Activated CD8-positive, alpha-beta memory T cell treated with anti-CD3 and anti-CD28 coated beads for 48 hours (primary cell): ENCODE measurements at regions not wholly inside any gene's neighbourhood (a gene's known extent, or its start where the extent isn't known, plus 50 kb on each side); places are given as distances from the start of the nearest gene placed in this dataset.

Experiments used
- DNase-seq, 3 experiments: peaks; one replicate each; pipeline ENCODE4 v3.0.0-alpha.2; 2020; ENCODE audit warnings: low read depth in 2 of 3, low spot score in 2 of 3

DNA sequence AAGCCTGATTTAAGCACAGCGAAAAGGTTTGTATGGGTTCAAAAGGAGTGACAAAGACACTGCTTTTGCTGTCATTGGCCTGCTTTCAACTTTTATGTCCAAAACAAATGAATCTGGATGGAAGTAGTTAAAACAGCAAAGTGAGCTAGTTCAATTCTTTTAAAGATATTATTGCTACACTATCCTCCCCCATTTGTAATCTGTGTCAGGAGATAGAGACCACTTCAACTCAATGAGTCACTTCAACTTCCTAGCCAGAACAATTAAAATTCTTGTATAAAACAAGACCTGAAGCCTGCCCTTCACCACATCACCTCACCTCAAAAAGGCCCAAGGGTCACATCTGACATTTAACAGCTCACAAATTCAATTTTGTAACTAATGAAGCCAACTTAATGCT, 364.1 kb upstream of the LYPLAL1 start:
- no peak for DNase-seq

DNA sequence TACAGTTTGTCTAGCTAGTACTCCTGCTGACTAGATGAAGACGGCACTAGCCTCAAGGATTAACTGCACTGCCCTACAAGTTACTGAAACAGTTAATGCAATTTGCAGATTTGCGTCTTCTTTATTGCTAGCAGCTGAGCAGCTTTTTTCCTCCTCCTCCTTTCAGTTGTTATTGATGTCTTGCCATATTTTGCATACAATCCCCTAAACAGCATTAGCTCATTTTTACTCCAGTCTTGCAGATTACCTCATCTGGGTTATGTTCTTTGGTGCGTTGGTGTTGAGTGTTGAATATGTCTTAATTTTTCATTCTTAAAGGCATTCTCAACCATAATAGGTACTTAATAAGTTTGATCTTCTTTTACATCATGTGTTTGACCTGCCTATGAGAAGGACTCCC, 363.4 kb upstream of the LYPLAL1 start:
- no peak for DNase-seq

- no peak for DNase-seq
Observed at GRCh38 chr1:218811497-218811896, 362.2 kb upstream of the LYPLAL1 start.

DNA sequence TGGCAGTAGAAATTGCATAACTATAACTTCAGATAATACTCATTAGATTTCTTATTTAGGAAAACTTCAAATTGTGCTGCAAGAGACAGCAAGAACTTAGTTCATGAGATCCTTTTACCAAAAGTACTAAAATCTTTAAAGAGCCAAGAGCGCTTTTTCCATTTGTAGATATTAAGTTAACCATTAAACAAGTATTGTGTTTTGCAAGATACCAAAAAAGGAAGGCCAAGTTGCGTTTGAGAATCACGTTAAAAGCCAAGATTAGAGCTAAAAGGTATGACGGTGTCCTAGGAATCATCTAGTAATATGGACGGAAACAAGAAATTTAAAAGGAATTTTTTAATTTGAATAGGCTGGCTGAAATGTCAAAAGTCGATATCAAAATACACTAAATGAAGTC, 361.3 kb upstream of the LYPLAL1 start:
- DNase-seq: no peak

GRCh38 chr1:218813237-218813636, 360.4 kb upstream of the LYPLAL1 start:
- DNase-seq: no peak

DNA sequence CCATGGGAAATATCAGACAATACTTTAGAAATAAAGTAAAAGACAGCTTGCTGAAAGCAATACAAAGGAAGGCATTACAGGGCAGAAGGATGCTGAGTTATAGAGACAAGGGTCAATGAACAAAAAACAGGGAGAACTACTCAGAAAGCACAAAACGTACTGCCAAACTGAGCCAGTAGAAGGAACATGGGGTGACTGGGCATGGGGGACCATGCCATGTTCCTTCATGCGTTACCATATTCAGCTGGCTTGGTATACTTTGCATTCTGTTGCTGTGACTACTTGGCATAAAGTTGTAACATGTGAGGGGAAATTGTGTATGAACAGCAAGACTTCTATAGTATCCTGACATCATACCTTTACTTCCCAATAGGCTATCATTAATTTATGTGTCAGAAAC, 358.6 kb upstream of the LYPLAL1 start:
- DNase-seq: no peak

GRCh38 chr1:218817071-218817470, 356.6 kb upstream of the LYPLAL1 start:
- DNase-seq: no peak

DNA sequence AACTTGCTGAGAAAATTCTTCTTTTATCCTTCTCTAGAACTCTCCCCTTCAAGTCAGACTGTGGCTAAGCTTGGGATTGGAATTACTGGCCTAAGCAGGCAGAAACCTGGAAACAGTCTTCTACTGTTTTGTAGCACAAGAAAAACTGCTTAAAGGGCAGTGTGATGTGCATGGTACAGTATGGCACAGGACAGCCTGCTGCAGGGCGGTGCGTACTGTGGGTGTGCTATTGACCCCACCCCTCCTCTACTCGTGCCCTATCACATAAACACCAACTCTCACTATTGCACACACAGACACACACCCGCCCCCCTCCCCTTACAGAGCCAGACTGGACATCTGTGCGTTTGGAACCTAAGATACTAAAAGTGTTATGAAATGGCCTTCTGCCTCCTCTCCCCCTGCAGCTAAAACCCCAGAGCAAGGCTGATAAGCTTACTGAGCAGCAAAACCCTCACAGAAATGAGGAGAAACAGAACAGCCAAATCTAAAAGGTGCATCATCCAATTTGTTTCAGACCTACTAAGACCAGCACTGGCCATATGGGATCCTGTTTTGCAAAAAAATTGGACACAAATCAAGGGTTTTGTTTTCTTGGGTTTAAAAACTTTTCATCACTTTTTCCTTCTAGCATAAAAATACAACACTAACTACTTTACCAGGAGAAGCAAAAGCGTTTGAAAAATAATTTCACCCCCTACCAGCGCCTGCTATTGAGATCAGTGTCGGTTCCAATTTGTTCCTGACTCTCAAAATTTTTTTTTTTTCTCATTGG, 355.8 kb upstream of the LYPLAL1 start:
- no peak for DNase-seq

GRCh38 chr1:218823291-218823900, 350.3 kb upstream of the LYPLAL1 start:
- no peak for DNase-seq

- DNase-seq: no peak
Observed at GRCh38 chr1:218827486-218827885, 346.2 kb upstream of the LYPLAL1 start.

- DNase-seq: no peak
Observed at GRCh38 chr1:218828125-218828650, 345.5 kb upstream of the LYPLAL1 start.

- DNase-seq: no peak
Observed at GRCh38 chr1:218829097-218829496, 344.6 kb upstream of the LYPLAL1 start.

- DNase-seq: no peak
Observed at GRCh38 chr1:218835609-218836008, 338.1 kb upstream of the LYPLAL1 start.

DNA sequence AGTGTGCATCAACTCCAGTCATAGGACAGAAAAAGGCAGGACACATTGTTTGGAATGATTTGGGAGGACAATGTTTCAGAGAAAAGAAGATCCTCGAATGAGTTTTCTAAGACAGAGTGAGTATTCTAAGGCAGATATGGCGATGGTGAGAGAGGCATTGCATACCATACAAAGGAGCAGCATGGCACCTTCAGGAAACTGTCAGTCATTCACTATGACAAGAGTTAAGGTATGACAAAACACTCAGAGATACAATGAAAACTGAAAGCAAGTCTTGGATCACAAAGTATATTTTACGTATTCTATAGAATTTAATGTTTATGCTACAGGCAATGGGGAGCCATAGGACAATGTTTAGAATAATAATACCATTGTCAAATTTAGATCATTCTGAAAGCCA, 337.4 kb upstream of the LYPLAL1 start:
- DNase-seq: no peak

GRCh38 chr1:218837051-218837450, 336.6 kb upstream of the LYPLAL1 start:
- no peak for DNase-seq

- no peak for DNase-seq
Observed at GRCh38 chr1:218845589-218845988, 328.1 kb upstream of the LYPLAL1 start.

DNA sequence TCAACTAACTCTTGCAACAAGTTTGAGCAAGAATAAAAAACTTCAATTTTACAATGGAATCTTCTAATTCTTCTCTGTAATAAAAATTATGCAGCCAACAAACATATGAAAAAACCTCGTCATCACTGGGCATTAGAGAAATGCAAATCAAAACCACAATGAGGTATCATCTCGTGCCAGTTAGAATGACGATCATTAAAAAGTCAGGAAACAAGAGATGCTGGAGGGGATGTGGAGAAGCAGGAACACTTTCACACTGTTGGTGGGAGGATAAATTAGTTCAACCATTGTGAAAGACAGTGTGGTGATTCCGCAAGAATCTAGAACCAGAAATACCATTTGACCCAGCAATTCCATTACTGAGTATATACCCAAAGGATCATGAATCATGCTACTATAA, 327.5 kb upstream of the LYPLAL1 start:
- no peak for DNase-seq

GRCh38 chr1:218847089-218847768, 326.4 kb upstream of the LYPLAL1 start:
- no peak for DNase-seq

GRCh38 chr1:218848009-218848408, 325.7 kb upstream of the LYPLAL1 start:
- DNase-seq: no peak

DNA sequence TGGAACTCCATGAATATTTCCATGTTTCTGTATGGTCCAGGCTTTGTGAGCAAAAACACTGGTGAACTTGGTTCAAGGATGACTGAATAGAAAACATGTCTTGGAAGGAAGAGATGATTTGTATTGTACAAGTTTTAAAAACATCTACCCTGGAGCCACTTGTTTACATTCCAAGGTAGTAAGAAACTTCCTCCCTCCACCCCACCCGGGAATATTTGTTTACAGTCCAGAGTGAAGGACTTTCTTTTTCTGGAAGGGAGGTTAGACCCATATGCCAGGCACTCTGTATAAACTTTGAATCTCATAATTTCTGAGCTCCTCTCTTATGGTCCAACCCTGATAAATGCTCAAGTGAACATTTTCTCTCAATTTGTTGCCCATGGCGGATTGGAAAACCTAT, 323.3 kb upstream of the LYPLAL1 start:
- DNase-seq: no peak

GRCh38 chr1:218851586-218851985, 322.1 kb upstream of the LYPLAL1 start:
- DNase-seq: no peak

GRCh38 chr1:218852527-218852926, 321.2 kb upstream of the LYPLAL1 start:
- no peak for DNase-seq
